ENCODE measurements at regions not wholly inside any gene's neighbourhood (a gene's known extent, or its start where the extent isn't known, plus 50 kb on each side); places are given as distances from the start of the nearest gene placed in this dataset.

DNA sequence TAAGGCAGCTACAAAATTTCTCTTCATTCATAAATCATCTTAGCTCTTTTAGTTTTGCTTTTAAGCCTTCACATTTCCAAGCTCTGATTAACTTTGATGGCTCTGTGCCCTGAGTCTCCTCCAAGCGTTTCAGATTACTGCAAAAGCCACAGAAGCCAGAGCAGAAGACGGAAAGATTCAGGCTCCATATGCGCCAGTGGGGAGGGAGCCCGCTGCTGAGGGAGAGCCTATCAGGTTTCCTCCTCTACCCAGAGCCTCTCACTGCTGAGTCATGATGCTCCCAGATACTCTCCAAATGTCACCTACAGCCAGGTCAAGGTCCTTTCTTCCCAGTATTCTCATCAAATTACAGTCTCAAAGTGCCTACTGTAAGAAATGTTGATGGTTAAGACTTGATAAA lies 193.6 kb downstream of the RAP2A start:
- ChIA-PET CTCF (no interaction called here), POLR2A (no interaction called here)
- Mint-ChIP-seq H3K27ac (no peak overlapping the region), H3K4me1 (no peaks in the 10 kb centered on the region), H3K9me3 (ENCODE audit: insufficient read depth) (peaks cover 2% of the 10 kb centered on the region), H3K4me3 (no peak overlapping the region), H3K27me3 (peaks cover 3% of the 10 kb centered on the region)
- Histone ChIP-seq H3K4me3 (ENCODE audit: control extremely low read depth in 1 of 5, extremely low read depth in 1 of 5, insufficient read depth in 1 of 5, low read depth in 2 of 5, low read length in 4 of 5) (no peak overlapping the region), H3K79me2 (ENCODE audit: control insufficient read depth, insufficient read depth, low read length) (no peaks in the 10 kb centered on the region), H3K27me3 (replicated peaks in 1 of 4; ENCODE audit: control extremely low read depth in 1 of 4, control insufficient read depth in 3 of 4, insufficient read depth in 4 of 4, low read length in 3 of 4) (peaks cover 0 to 3% (median 0%) of the 10 kb centered on the region in 4 experiments), H3K36me3 (replicated peaks in 1 of 2; ENCODE audit: control extremely low read depth in 1 of 2, control insufficient read depth in 1 of 2, extremely low read depth in 1 of 2, insufficient read depth in 2 of 2, low read length in 1 of 2) (no peaks in the 10 kb centered on the region), H4K20me1 (ENCODE audit: control insufficient read depth, insufficient read depth, low read length, poor library complexity, severe bottlenecking) (no peaks in the 10 kb centered on the region), H3K4me2 (replicated peaks; ENCODE audit: low read depth, low read length, poor library complexity, severe bottlenecking) (no peak overlapping the region), H2AFZ (ENCODE audit: insufficient read depth, low read depth, low read length, poor library complexity, severe bottlenecking) (no peak overlapping the region), H3K27ac (ENCODE audit: low read length in 2 of 2) (no peak overlapping the region), H3K9ac (ENCODE audit: low read length) (no peak overlapping the region), H3K4me1 (ENCODE audit: control insufficient read depth in 2 of 2, insufficient read depth in 2 of 2, low read length in 2 of 2) (no peaks in the 10 kb centered on the region), H3K9me3 (ENCODE audit: control extremely low read depth in 1 of 3, control insufficient read depth in 2 of 3, insufficient read depth in 1 of 3, low read length in 2 of 3) (peaks cover 0 to 10% (median 2%) of the 10 kb centered on the region in 3 donors)
- WGBS (ENCODE audit: insufficient coverage): 62% methylated on average over 4 of the region's 4 CpGs
- ATAC-seq (ENCODE audit: low read depth) (no peak), DNase-seq (no peak)
- no peak for TF ChIP-seq EZH2 (IDR thresholded peaks at IDR 0.05; ENCODE audit: borderline replicate concordance, insufficient read depth, low read depth, low read length, poor library complexity, severe bottlenecking)
- TF ChIP-seq CTCF (IDR thresholded peaks at IDR 0.05): no peak
- intact Hi-C loops (cut with micrococcal nuclease): no loop called here

- H3K9me3 Mint-ChIP-seq (ENCODE audit: insufficient read depth): peaks cover 2% of the 10 kb centered on the region
Measured at GRCh38 chr13:97629601-97630272, 195.8 kb downstream of the RAP2A start.

More at GRCh38 chr13:97629601-97630272, 195.8 kb downstream of the RAP2A start:
- Histone ChIP-seq H3K4me2 (replicated peaks; ENCODE audit: low read depth, low read length, poor library complexity, severe bottlenecking) (no peak overlapping the region), H3K4me1 (ENCODE audit: control insufficient read depth in 2 of 2, insufficient read depth in 2 of 2, low read length in 2 of 2) (no peaks in the 10 kb centered on the region), H3K9me3 (ENCODE audit: control extremely low read depth in 1 of 3, control insufficient read depth in 2 of 3, insufficient read depth in 1 of 3, low read length in 2 of 3) (peaks cover 0 to 7% (median 2%) of the 10 kb centered on the region in 3 donors), H3K4me3 (ENCODE audit: control extremely low read depth in 1 of 5, extremely low read depth in 1 of 5, insufficient read depth in 1 of 5, low read depth in 2 of 5, low read length in 4 of 5) (no peak overlapping the region), H3K27ac (ENCODE audit: low read length in 2 of 2) (no peak overlapping the region), H2AFZ (ENCODE audit: insufficient read depth, low read depth, low read length, poor library complexity, severe bottlenecking) (no peak overlapping the region), H3K36me3 (replicated peaks in 1 of 2; ENCODE audit: control extremely low read depth in 1 of 2, control insufficient read depth in 1 of 2, extremely low read depth in 1 of 2, insufficient read depth in 2 of 2, low read length in 1 of 2) (no peaks in the 10 kb centered on the region), H3K79me2 (ENCODE audit: control insufficient read depth, insufficient read depth, low read length) (no peaks in the 10 kb centered on the region), H3K27me3 (replicated peaks in 1 of 4; ENCODE audit: control extremely low read depth in 1 of 4, control insufficient read depth in 3 of 4, insufficient read depth in 4 of 4, low read length in 3 of 4) (peaks cover 0 to 3% (median 0%) of the 10 kb centered on the region in 4 experiments), H4K20me1 (ENCODE audit: control insufficient read depth, insufficient read depth, low read length, poor library complexity, severe bottlenecking) (no peaks in the 10 kb centered on the region), H3K9ac (ENCODE audit: low read length) (no peak overlapping the region)
- peaks cover 2% of the 10 kb centered on the region for H3K27me3 Mint-ChIP-seq
- WGBS (ENCODE audit: insufficient coverage): 77% methylated on average over 6 of the region's 6 CpGs
- H3K4me3 Mint-ChIP-seq: no peak overlapping the region
- DNase-seq (no peak), ATAC-seq (ENCODE audit: low read depth) (no peak)
- H3K4me1 Mint-ChIP-seq: no peaks in the 10 kb centered on the region
- CTCF ChIA-PET: no interaction called here
- intact Hi-C loops (cut with micrococcal nuclease): no loop called here
- POLR2A ChIA-PET: no interaction called here
- TF ChIP-seq CTCF (IDR thresholded peaks at IDR 0.05): no peak
- no peak overlapping the region for H3K27ac Mint-ChIP-seq

Measured in B cell (primary cell).